Stomach (tissue), 4 donors: ENCODE measurements at regions not wholly inside any gene's neighbourhood (a gene's known extent, or its start where the extent isn't known, plus 50 kb on each side); places are given as distances from the start of the nearest gene placed in this dataset.

Experiments
- CTCF ChIP-seq, 7 experiments: fragments of 450-650 bp in 4 of 7; fragments of 200-600 bp in 3 of 7; sonication (generic) in 3 of 7; IDR thresholded peaks; one replicate each; pipeline ENCODE4 v1.5.1; 2016 to 2019; ENCODE audit warnings: antibody characterized with exemption in 7 of 7, control low read depth in 2 of 7, mild to moderate bottlenecking in 1 of 7
- POLR2A ChIP-seq, 4 donors: fragments of 450-650 bp; IDR thresholded peaks; one replicate each; pipeline ENCODE4 v1.6.1; 2016; ENCODE audit warnings: antibody characterized with exemption in 4 of 4, control low read depth in 2 of 4, mild to moderate bottlenecking in 1 of 4, moderate library complexity in 1 of 4

- TF ChIP-seq CTCF (IDR thresholded peaks at IDR 0.05) = no peak
- TF ChIP-seq POLR2A (IDR thresholded peaks at IDR 0.05) = no peak
Measured at GRCh38 chr1:213466541-213466940, 415.5 kb downstream of the RPS6KC1 start.
